Activated CD4-positive, alpha-beta T cell treated with anti-CD3 and anti-CD28 coated beads, Interleukin-10, Interleukin-2, amounts not matched to agents 100 ng/mL and 50 ng/mL, durations not matched to agents 16 hours and 8 hours (primary cell): ENCODE measurements at regions not wholly inside any gene's neighbourhood (a gene's known extent, or its start where the extent isn't known, plus 50 kb on each side); places are given as distances from the start of the nearest gene placed in this dataset.

Experiments used
- DNase-seq: peaks from one replicate; pipeline ENCODE4 v3.0.0-alpha.2; 2020

- DNase-seq = no peak
Observed at GRCh38 chr11:8826901-8827560, 84.0 kb upstream of the AKIP1 start.

- DNase-seq = no peak
Observed at GRCh38 chr11:8828046-8828445, 82.9 kb upstream of the AKIP1 start.

- DNase-seq = no peak
Observed at GRCh38 chr11:8828580-8829361, 82.2 kb upstream of the AKIP1 start.

GRCh38 chr11:8829556-8829955, 81.4 kb upstream of the AKIP1 start:
- no peak for DNase-seq

GRCh38 chr11:8830641-8831040, 80.3 kb upstream of the AKIP1 start:
- no peak for DNase-seq

- DNase-seq = no peak
Observed at GRCh38 chr11:8831861-8832260, 79.1 kb upstream of the AKIP1 start.

GRCh38 chr11:8832571-8833260, 78.3 kb upstream of the AKIP1 start:
- peak; percentile 56 for DNase-seq

GRCh38 chr11:8833568-8834315, 77.2 kb upstream of the AKIP1 start:
- DNase-seq = peak; percentile 4

GRCh38 chr11:8834379-8834778, 76.6 kb upstream of the AKIP1 start:
- DNase-seq = no peak

- DNase-seq = no peak
Observed at GRCh38 chr11:8838248-8838647, 72.7 kb upstream of the AKIP1 start.

GRCh38 chr11:8839306-8839956, 71.6 kb upstream of the AKIP1 start:
- DNase-seq = no peak

GRCh38 chr11:8839957-8840945, 70.7 kb upstream of the AKIP1 start:
- DNase-seq = peak; percentile 29

GRCh38 chr11:8841899-8842298, 69.1 kb upstream of the AKIP1 start:
- DNase-seq = peak; percentile 31

GRCh38 chr11:8858808-8859207, 52.2 kb upstream of the AKIP1 start:
- DNase-seq = no peak
